GM12864 (cell line): ENCODE measurements at regions not wholly inside any gene's neighbourhood (a gene's known extent, or its start where the extent isn't known, plus 50 kb on each side); places are given as distances from the start of the nearest gene placed in this dataset.

Source experiments
- DNase-seq: peaks from one replicate; pipeline ENCODE4 v3.0.0-alpha.2; 2011; ENCODE audit warnings: low read depth
- H3K4me3 ChIP-seq: 2 replicates; pipeline ENCODE4 v1.5.1; 2011; ENCODE audit warnings: mild to moderate bottlenecking, low read depth, low read length, control low read depth
- CTCF ChIP-seq: IDR thresholded peaks from 2 replicates; pipeline ENCODE4 v1.5.1; 2011; ENCODE audit warnings: low read depth, mild to moderate bottlenecking, moderate library complexity, low read length, control low read depth, inconsistent platforms; ENCODE audit errors: missing control alignments

DNA sequence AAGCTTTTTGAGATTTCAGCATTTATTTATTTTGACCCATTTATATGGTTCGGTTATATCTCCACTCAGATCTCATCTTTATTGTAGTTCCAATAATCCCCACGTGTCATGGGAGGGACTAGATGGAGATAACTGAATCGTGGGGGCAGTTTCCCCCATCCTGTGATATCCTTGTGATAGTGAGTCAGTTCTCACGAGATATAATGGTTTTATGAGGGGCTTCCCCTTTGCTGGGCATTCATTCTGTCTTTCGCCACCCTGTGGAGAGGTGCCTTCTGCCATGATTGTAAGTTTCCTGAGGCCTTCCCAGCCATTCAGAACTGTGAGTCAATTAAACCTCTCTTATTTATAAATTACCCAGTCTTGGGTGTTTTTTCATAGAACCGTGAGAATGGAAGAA is 96.5 kb upstream of the PCSK1 start:
- H3K4me3 ChIP-seq = no peak overlapping the region
- DNase-seq = no peak
- no peak for TF ChIP-seq CTCF

GRCh38 chr5:96530901-96531300 is 97.9 kb upstream of the PCSK1 start:
- no peak for TF ChIP-seq CTCF
- H3K4me3 ChIP-seq = no peak overlapping the region
- DNase-seq = no peak

- H3K4me3 ChIP-seq = no peak overlapping the region
- no peak for DNase-seq
- no peak for TF ChIP-seq CTCF
These were observed 100.3 kb upstream of the PCSK1 start for GRCh38 chr5:96533371-96533770.

GRCh38 chr5:96537386-96537785 is 104.3 kb upstream of the PCSK1 start:
- no peak for TF ChIP-seq CTCF
- no peak for DNase-seq
- no peak overlapping the region for H3K4me3 ChIP-seq

DNA sequence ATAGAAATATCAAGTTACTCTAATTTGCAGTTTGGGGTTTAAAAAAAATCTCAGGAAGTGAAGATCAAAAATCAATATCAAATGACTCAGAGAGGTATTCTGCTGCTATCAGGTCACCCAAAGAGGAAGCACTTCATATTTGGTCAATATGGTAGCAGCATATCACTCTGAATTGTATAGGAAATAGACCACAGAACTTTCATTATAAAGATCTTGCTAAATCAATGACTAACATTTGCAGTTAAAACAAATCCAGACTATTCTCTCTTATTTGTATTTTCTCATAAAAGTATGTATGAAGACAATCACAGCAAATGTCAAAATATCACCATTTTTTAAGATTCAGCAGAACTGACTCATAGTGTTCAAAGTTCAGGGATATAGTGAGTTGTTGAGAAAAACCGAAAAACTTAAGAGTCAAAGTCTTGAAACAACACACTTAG is 105.8 kb upstream of the PCSK1 start:
- TF ChIP-seq CTCF = no peak
- no peak overlapping the region for H3K4me3 ChIP-seq
- no peak for DNase-seq

DNA sequence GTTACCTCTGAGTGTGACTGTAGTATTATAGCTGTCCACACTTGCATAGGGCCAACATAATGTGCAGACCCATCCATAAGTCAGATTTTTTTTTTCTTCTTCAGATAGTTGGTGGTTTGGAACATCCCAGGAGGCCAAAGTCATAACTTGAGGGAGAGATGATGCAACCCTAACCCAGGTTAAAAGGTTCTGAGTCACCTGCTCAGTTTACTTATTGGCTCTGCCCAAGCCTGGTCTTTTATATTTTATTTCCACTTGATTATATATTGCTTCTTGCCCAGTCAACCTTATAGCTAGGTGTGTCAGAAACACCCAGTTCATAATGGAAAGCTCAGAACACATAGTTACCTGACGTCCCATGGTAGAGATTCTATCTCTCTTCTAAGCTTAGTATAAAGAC is 113.1 kb upstream of the PCSK1 start:
- no peak for TF ChIP-seq CTCF
- no peak for DNase-seq
- H3K4me3 ChIP-seq = no peak overlapping the region

DNA sequence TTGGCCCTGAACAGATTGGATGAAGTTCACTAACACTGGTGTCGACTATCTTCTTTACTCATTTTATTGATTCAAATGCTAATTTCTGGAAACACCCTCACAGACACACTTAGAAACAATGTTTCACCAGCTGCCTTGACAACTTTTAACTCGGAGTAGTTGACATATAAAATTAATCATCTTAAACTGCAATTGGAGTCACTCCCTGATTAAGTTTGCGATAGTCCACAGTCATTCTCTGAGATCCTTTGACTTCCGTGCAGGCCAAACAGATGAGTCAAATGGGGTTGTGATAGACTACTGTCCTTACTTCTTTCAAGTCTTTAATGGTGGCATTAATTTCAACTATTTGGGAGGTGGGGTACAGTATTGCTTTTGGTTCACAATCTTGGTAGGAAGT is 114.4 kb upstream of the PCSK1 start:
- TF ChIP-seq CTCF = no peak

More for the DNA sequence above, 114.4 kb upstream of the PCSK1 start:
- no peak overlapping the region for H3K4me3 ChIP-seq
- no peak for DNase-seq
